Transverse colon (tissue), 3 donors: ENCODE measurements at regions not wholly inside any gene's neighbourhood (a gene's known extent, or its start where the extent isn't known, plus 50 kb on each side); places are given as distances from the start of the nearest gene placed in this dataset.

Experiments used
- CTCF ChIP-seq, 5 experiments: fragments of 200-600 bp in 3 of 5; fragments of 450-650 bp in 2 of 5; sonication (generic) in 3 of 5; IDR thresholded peaks; 1 replicate in 2 of 5; 2 replicates in 3 of 5; pipeline ENCODE4 v1.5.1; 2016 to 2017; ENCODE audit warnings: antibody characterized with exemption in 5 of 5, inconsistent platforms in 3 of 5, mild to moderate bottlenecking in 2 of 5, moderate library complexity in 1 of 5
- POLR2A ChIP-seq: fragments of 450-650 bp; IDR thresholded peaks from one replicate; pipeline ENCODE4 v1.6.1; 2016; ENCODE audit warnings: antibody characterized with exemption, mild to moderate bottlenecking, moderate library complexity

- no peak for TF ChIP-seq POLR2A
- no peak for TF ChIP-seq CTCF (IDR thresholded peaks at IDR 0.05)
Observed at GRCh38 chr14:103255555-103255954, 78.5 kb upstream of the EIF5 start.
